ENCODE measurements at regions not wholly inside any gene's neighbourhood (a gene's known extent, or its start where the extent isn't known, plus 50 kb on each side); places are given as distances from the start of the nearest gene placed in this dataset.
"Not testable (repeated sequence)": the region's sequence is repeated elsewhere in the genome, so short reads cannot be mapped to it uniquely, and the experiment has no call there.

GRCh38 chr4:120555058-120555457 lies 367.5 kb downstream of the PRDM5 start:
- no peak for DNase-seq (ENCODE audit: low spot score in 2 of 2)
- Mint-ChIP-seq H3K4me3 (no peak overlapping the region), H3K27ac (ENCODE audit: low read depth) (no peak overlapping the region), H3K27me3 (no peaks in the 10 kb centered on the region), H3K4me1 (no peaks in the 10 kb centered on the region), H3K9me3 (no peaks in the 10 kb centered on the region), H3K36me3 (ENCODE audit: insufficient read depth) (no peaks in the 10 kb centered on the region)
- ATAC-seq (replicated peaks; ENCODE audit: extremely low read depth, poor library complexity, severe bottlenecking) = no peak

DNA sequence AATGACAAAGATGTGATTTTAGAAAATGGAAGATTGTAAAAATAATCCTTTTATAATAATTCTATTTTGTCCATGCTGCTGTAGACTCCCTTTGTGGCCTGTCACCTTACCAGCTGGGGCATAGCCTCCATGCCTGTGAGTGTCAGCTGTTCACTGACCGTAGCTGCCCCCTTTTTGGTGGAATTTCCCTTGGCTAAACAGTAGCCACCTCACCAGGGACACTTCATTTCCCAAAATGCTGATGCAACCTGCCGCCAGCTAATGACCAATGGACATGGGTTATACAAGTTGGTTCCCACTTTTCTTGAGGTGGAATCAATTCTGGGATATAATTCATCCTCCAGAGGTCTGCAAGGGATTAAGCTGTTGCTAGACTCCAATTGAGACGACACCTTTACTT lies 368.4 kb downstream of the PRDM5 start:
- Mint-ChIP-seq H3K36me3 (ENCODE audit: insufficient read depth) (no peaks in the 10 kb centered on the region), H3K27me3 (no peaks in the 10 kb centered on the region)

DNA sequence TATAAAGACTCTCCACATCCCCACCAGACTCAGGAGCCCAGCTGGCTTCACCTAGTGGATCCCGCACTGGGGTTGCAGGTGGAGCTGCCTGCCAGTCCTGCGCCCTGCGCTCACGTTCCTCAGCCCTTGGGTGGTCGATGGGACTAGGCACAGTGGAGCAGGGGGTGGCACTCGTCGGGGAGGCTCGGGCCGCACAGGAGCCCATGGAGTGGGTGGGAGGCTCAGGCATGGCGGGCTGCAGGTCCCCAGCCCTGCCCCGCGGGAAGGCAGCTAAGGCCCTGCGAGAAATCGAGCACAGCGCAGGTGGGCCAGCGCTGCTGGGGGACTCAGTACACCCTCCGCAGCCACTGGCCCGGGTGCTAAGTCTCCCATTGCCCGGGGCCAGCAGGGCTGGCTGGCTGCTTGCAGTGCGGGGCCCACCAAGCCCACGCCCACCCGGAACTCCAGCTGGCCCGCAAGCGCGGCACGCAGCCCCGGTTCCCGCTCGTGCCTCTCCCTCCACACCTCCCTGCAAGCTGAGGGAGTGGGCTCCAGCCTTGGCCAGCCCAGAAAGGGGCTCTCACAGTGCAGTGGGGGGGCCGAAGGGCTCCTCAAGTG lies 371.8 kb downstream of the PRDM5 start:
- H3K4me1 Mint-ChIP-seq; H3K4me3 Mint-ChIP-seq; H3K36me3 Mint-ChIP-seq (ENCODE audit: insufficient read depth); H3K9me3 Mint-ChIP-seq; ATAC-seq (replicated peaks; ENCODE audit: extremely low read depth, poor library complexity, severe bottlenecking); DNase-seq (ENCODE audit: low spot score in 2 of 2); H3K27ac Mint-ChIP-seq (ENCODE audit: low read depth); H3K27me3 Mint-ChIP-seq: not testable (repeated sequence)

More for the DNA sequence above, 368.4 kb downstream of the PRDM5 start:
- Mint-ChIP-seq H3K4me3 (no peak overlapping the region), H3K4me1 (no peaks in the 10 kb centered on the region), H3K27ac (ENCODE audit: low read depth) (no peak overlapping the region), H3K9me3 (no peaks in the 10 kb centered on the region)
- ATAC-seq (replicated peaks; ENCODE audit: extremely low read depth, poor library complexity, severe bottlenecking) (no peak), DNase-seq (ENCODE audit: low spot score in 2 of 2) (no peak)

GRCh38 chr4:120549011-120549570 lies 373.4 kb downstream of the PRDM5 start:
- no peak for DNase-seq (ENCODE audit: low spot score in 2 of 2)
- no peak for ATAC-seq (replicated peaks; ENCODE audit: extremely low read depth, poor library complexity, severe bottlenecking)
- Mint-ChIP-seq H3K4me1 (no peaks in the 10 kb centered on the region), H3K4me3 (no peak overlapping the region), H3K27ac (ENCODE audit: low read depth) (no peak overlapping the region), H3K27me3 (no peaks in the 10 kb centered on the region), H3K36me3 (ENCODE audit: insufficient read depth) (no peaks in the 10 kb centered on the region), H3K9me3 (no peaks in the 10 kb centered on the region)

- Mint-ChIP-seq H3K9me3 (no peaks in the 10 kb centered on the region), H3K4me3 (no peak overlapping the region), H3K4me1 (no peaks in the 10 kb centered on the region), H3K27me3 (no peaks in the 10 kb centered on the region), H3K36me3 (ENCODE audit: insufficient read depth) (no peaks in the 10 kb centered on the region), H3K27ac (ENCODE audit: low read depth) (no peak overlapping the region)
- ATAC-seq (replicated peaks; ENCODE audit: extremely low read depth, poor library complexity, severe bottlenecking) (no peak), DNase-seq (ENCODE audit: low spot score in 2 of 2) (no peak)
Observed at GRCh38 chr4:120545391-120545790, 377.1 kb downstream of the PRDM5 start.

DNA sequence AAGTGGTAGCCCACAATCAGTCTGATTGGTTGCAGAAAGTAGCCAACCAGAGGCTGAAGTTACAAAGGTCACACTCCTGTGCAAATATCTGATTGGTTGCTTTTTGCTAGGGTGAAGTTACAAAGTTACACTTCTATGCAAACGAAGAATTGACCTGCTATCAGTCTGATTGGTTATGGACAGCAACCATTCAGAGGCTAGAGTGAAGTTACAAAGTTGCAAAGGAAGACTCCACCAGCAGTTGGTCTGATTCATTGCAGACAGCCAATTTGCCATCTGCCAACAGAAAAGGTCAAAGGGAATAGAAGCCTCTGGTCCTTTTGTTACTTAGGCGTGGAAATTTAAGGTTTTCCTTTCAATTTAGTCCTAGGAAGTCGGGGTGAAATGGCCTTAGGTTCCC lies 377.7 kb downstream of the PRDM5 start:
- Mint-ChIP-seq H3K4me1 (no peaks in the 10 kb centered on the region), H3K27ac (ENCODE audit: low read depth) (no peak overlapping the region), H3K27me3 (no peaks in the 10 kb centered on the region), H3K4me3 (no peak overlapping the region), H3K36me3 (ENCODE audit: insufficient read depth) (no peaks in the 10 kb centered on the region), H3K9me3 (no peaks in the 10 kb centered on the region)
- no peak for ATAC-seq (replicated peaks; ENCODE audit: extremely low read depth, poor library complexity, severe bottlenecking)
- no peak for DNase-seq (ENCODE audit: low spot score in 2 of 2)

DNA sequence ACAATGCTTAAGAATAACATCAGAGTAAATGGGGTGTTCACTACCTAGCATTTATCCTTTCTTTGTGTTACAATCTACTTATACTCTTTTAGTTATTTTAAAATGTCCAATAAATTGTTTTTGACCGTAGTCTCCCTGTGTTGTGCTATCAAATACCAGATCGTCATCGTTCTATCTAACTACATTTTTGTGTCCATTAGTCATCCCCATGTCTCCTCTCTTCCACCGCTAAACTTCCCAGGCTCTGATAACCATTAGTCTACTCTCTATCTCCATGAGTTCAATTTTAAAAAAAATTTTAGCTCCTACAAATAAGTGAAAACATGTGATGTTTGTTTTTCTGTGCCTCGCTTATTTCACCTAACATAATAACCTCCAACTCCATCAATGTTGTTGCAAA lies 381.9 kb downstream of the PRDM5 start:
- H3K27me3 Mint-ChIP-seq = no peaks in the 10 kb centered on the region
- H3K4me3 Mint-ChIP-seq = no peak overlapping the region
- H3K27ac Mint-ChIP-seq (ENCODE audit: low read depth) = no peak overlapping the region
- ATAC-seq (replicated peaks; ENCODE audit: extremely low read depth, poor library complexity, severe bottlenecking) (no peak), DNase-seq (ENCODE audit: low spot score in 2 of 2) (no peak)
- H3K9me3 Mint-ChIP-seq = no peaks in the 10 kb centered on the region
- H3K4me1 Mint-ChIP-seq = no peaks in the 10 kb centered on the region
- H3K36me3 Mint-ChIP-seq (ENCODE audit: insufficient read depth) = no peaks in the 10 kb centered on the region

DNA sequence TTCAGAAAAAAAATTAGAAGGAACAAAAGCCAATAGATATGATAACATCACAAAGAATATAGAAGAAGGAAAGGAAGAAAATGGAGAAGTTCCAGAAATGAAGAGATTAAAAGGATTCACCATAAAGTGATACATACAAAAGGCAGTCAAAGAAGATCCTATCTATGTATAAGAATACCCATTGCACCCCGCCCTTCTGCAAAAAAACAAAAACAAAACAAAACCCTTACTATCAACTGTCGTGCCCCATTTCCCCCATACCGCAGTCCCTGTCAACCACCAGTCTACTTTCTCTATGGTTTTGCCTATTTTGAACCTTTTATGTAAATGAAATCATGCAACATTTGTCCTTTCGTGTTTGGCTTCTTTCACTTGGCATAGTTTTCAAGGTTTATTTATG lies 385.6 kb downstream of the PRDM5 start:
- ATAC-seq (replicated peaks; ENCODE audit: extremely low read depth, poor library complexity, severe bottlenecking) (no peak), DNase-seq (ENCODE audit: low spot score in 2 of 2) (no peak)
- no peak overlapping the region for H3K4me3 Mint-ChIP-seq
- H3K27me3 Mint-ChIP-seq = peaks cover 11% of the 10 kb centered on the region
- no peaks in the 10 kb centered on the region for H3K9me3 Mint-ChIP-seq
- no peaks in the 10 kb centered on the region for H3K4me1 Mint-ChIP-seq
- H3K27ac Mint-ChIP-seq (ENCODE audit: low read depth) = no peak overlapping the region
- no peaks in the 10 kb centered on the region for H3K36me3 Mint-ChIP-seq (ENCODE audit: insufficient read depth)

GRCh38 chr4:120528428-120528827 lies 394.1 kb downstream of the PRDM5 start:
- peaks cover 4% of the 10 kb centered on the region for H3K27me3 Mint-ChIP-seq
- H3K27ac Mint-ChIP-seq (ENCODE audit: low read depth) = no peak overlapping the region
- H3K4me3 Mint-ChIP-seq = no peak overlapping the region
- peaks cover 2% of the 10 kb centered on the region for H3K36me3 Mint-ChIP-seq (ENCODE audit: insufficient read depth)
- no peak for DNase-seq (ENCODE audit: low spot score in 2 of 2)
- peaks cover 7% of the 10 kb centered on the region for H3K9me3 Mint-ChIP-seq
- H3K4me1 Mint-ChIP-seq = no peaks in the 10 kb centered on the region
- ATAC-seq (replicated peaks; ENCODE audit: extremely low read depth, poor library complexity, severe bottlenecking) = no peak

GRCh38 chr4:120526033-120526432 lies 396.5 kb downstream of the PRDM5 start:
- Mint-ChIP-seq H3K27me3 (no peaks in the 10 kb centered on the region), H3K4me1 (no peaks in the 10 kb centered on the region), H3K27ac (ENCODE audit: low read depth) (no peak overlapping the region), H3K36me3 (ENCODE audit: insufficient read depth) (peaks cover 2% of the 10 kb centered on the region), H3K9me3 (peaks cover 7% of the 10 kb centered on the region), H3K4me3 (no peak overlapping the region)
- DNase-seq (ENCODE audit: low spot score in 2 of 2) (no peak), ATAC-seq (replicated peaks; ENCODE audit: extremely low read depth, poor library complexity, severe bottlenecking) (no peak)

DNA sequence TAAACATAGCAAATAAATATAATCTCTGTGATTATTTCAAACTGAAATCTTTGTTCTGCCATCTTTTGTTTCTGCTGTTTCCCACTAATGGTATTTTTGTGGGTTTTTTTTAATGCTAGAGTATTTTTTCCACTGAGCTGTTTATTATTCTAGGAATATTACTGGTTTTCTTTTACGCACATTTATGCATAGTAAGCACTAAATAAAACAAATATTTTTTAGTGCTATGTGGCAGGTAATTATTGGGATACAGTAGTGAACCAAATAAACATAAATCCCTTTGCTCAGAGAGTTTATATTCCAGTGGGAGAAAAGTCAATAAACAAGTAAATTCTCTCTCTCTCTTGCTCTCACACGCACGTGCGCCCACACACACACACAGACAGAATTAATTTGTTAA lies 397.4 kb downstream of the PRDM5 start:
- H3K9me3 Mint-ChIP-seq = peaks cover 7% of the 10 kb centered on the region

DNA sequence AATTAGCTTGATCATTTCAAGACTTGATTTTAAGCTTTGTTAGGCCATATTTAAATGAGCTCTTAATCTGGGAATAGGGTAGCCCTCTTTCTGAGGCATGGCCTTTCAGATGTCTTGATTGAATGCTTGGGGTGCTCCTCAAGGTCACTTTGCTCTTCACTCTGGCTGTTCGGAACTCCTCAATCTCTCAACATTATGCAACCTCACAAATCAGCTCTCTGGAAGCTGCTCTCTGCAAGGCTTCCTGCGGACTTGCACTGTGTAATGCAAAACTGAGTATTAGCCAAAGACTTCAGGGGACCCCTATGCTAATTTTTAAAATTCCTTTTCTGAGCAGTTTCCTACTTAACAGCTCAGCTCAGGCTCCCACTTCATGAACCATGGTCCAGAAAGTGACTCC lies 398.3 kb downstream of the PRDM5 start:
- Mint-ChIP-seq H3K36me3 (ENCODE audit: insufficient read depth) (peaks cover 2% of the 10 kb centered on the region), H3K4me3 (no peak overlapping the region), H3K27ac (ENCODE audit: low read depth) (no peak overlapping the region), H3K4me1 (no peaks in the 10 kb centered on the region), H3K9me3 (peaks cover 7% of the 10 kb centered on the region), H3K27me3 (no peaks in the 10 kb centered on the region)
- DNase-seq (ENCODE audit: low spot score in 2 of 2) (no peak), ATAC-seq (replicated peaks; ENCODE audit: extremely low read depth, poor library complexity, severe bottlenecking) (no peak)

More for the DNA sequence above, 397.4 kb downstream of the PRDM5 start:
- DNase-seq (ENCODE audit: low spot score in 2 of 2) (no peak), ATAC-seq (replicated peaks; ENCODE audit: extremely low read depth, poor library complexity, severe bottlenecking) (no peak)
- Mint-ChIP-seq H3K27ac (ENCODE audit: low read depth) (no peak overlapping the region), H3K4me3 (no peak overlapping the region), H3K36me3 (ENCODE audit: insufficient read depth) (peaks cover 2% of the 10 kb centered on the region), H3K4me1 (no peaks in the 10 kb centered on the region), H3K27me3 (no peaks in the 10 kb centered on the region)

- Mint-ChIP-seq H3K4me1 (no peaks in the 10 kb centered on the region), H3K27me3 (no peaks in the 10 kb centered on the region), H3K36me3 (ENCODE audit: insufficient read depth) (peaks cover 3% of the 10 kb centered on the region), H3K4me3 (no peak overlapping the region), H3K27ac (ENCODE audit: low read depth) (no peak overlapping the region), H3K9me3 (peaks cover 5% of the 10 kb centered on the region)
- ATAC-seq (replicated peaks; ENCODE audit: extremely low read depth, poor library complexity, severe bottlenecking) (no peak), DNase-seq (ENCODE audit: low spot score in 2 of 2) (no peak)
Observed at GRCh38 chr4:120520761-120521160, 401.8 kb downstream of the PRDM5 start.
